MCF 10A (cell line): ENCODE measurements at regions not wholly inside any gene's neighbourhood (a gene's known extent, or its start where the extent isn't known, plus 50 kb on each side); places are given as distances from the start of the nearest gene placed in this dataset.

ENCODE experiments used
- BruUV-seq: library from RNA; stranded (reverse); fragments of 400-500 nt; replicated peaks from 2 replicates; lab custom pipeline; 2021; lab: Mats Ljungman, UMichigan
- CTCF ChIA-PET: fragments of 300-600 bp; sonication (Branson Sonifier 250); formaldehyde crosslinking; extraction: SDS; loops from one replicate; lab custom pipeline; 2021; ENCODE audit warnings: antibody characterized with exemption, inconsistent platforms; lab: Yijun Ruan, JAX
- POLR2A ChIA-PET: fragments of 300-600, 350-650 bp; sonication (Branson Sonifier 250); formaldehyde crosslinking; extraction: SDS; loops from one replicate; lab custom pipeline; 2020; ENCODE audit warnings: antibody characterized with exemption, inconsistent platforms; lab: Yijun Ruan, JAX
- DNase-seq: peaks from one replicate; pipeline ENCODE4 v3.0.0-alpha.2; 2018; ENCODE audit not compliant: unreplicated experiment
- H3K27ac Mint-ChIP-seq: one replicate; pipeline ENCODE4 v1.8.0; 2022; ENCODE audit warnings: mild to moderate bottlenecking, low read depth, mixed read lengths; ENCODE audit not compliant: unreplicated experiment
- H3K27me3 Mint-ChIP-seq: one replicate; pipeline ENCODE4 v1.8.0; 2022; ENCODE audit warnings: mixed read lengths; ENCODE audit not compliant: insufficient read depth, unreplicated experiment
- H3K36me3 Mint-ChIP-seq: one replicate; pipeline ENCODE4 v1.8.0; 2022; ENCODE audit warnings: mild to moderate bottlenecking, moderate library complexity, mixed read lengths; ENCODE audit not compliant: insufficient read depth, unreplicated experiment
- H3K4me1 Mint-ChIP-seq: one replicate; pipeline ENCODE4 v1.8.0; 2022; ENCODE audit warnings: mixed read lengths; ENCODE audit not compliant: insufficient read depth, unreplicated experiment
- H3K4me3 Mint-ChIP-seq: one replicate; pipeline ENCODE4 v1.8.0; 2022; ENCODE audit warnings: mild to moderate bottlenecking, moderate library complexity, mixed read lengths; ENCODE audit not compliant: unreplicated experiment
- H3K9me3 Mint-ChIP-seq: one replicate; pipeline ENCODE4 v1.8.0; 2022; ENCODE audit warnings: mixed read lengths; ENCODE audit not compliant: unreplicated experiment
- CTCF ChIP-seq: fragments of 200-600 bp; IDR thresholded peaks from one replicate; pipeline ENCODE4 v1.8.0; 2022; ENCODE audit warnings: antibody characterized with exemption, mild to moderate bottlenecking; ENCODE audit not compliant: unreplicated experiment
- intact Hi-C: fragments of 100-400 bp; cut with micrococcal nuclease; formaldehyde crosslinking; loops from 2 replicates; pipeline ENCODE4 v1.14.1; 2022

- no peaks in the 10 kb centered on the region for H3K27me3 Mint-ChIP-seq
- H3K9me3 Mint-ChIP-seq = no peaks in the 10 kb centered on the region
- H3K4me1 Mint-ChIP-seq = peaks cover 79% of the 10 kb centered on the region
- BruUV-seq = no TSS peak
- ChIA-PET CTCF (interaction anchor here (0.6 to 1.5 kb wide), 4 partner anchors 10 to 780 kb away, joined by 3 to 9 read pairs (median 4); no protein-coding TSS in a partner anchor), POLR2A (interaction anchor here (0.7 to 11.5 kb wide), 10 partner anchors 9 to 142 kb away, joined by 3 to 158 read pairs (median 8); partner anchors contain the start of gene KLF7)
- TF ChIP-seq CTCF = no peak
- peaks cover 7% of the 10 kb centered on the region for H3K36me3 Mint-ChIP-seq
- intact Hi-C loops = loop anchor here (1.0 kb wide), 1 partner anchor 92 kb away; no protein-coding TSS in a partner anchor
- peak overlapping the region; percentile 37 for H3K4me3 Mint-ChIP-seq
- no peak for DNase-seq
- H3K27ac Mint-ChIP-seq = peak overlapping the region; percentile 66
Observed at GRCh38 chr2:207252979-207253645, 87.4 kb upstream of the KLF7 start.

- POLR2A ChIA-PET = interaction anchor here (0.6 to 11.5 kb wide), 13 partner anchors 9 to 978 kb away, joined by 3 to 158 read pairs (median 5); partner anchors contain the start of gene KLF7
- intact Hi-C loops = loop anchor here (1.0 to 2.0 kb wide), 4 partner anchors 57 to 219 kb away; no protein-coding TSS in a partner anchor
- Mint-ChIP-seq H3K27me3 (no peaks in the 10 kb centered on the region), H3K9me3 (no peaks in the 10 kb centered on the region), H3K27ac (peak overlapping the region; percentile 66), H3K36me3 (peaks cover 7% of the 10 kb centered on the region), H3K4me3 (peak overlapping the region; percentile 37), H3K4me1 (peaks cover 86% of the 10 kb centered on the region)
- TSS peak; percentile 59 for BruUV-seq
- peak; percentile 88 for DNase-seq
- no peak for TF ChIP-seq CTCF
- CTCF ChIA-PET = interaction anchor here (0.5 to 1.5 kb wide), 6 partner anchors 11 to 1016 kb away, joined by 3 to 9 read pairs (median 3); no protein-coding TSS in a partner anchor
Observed at GRCh38 chr2:207253666-207254345, 88.1 kb upstream of the KLF7 start.

GRCh38 chr2:207254591-207255464, 89.1 kb upstream of the KLF7 start:
- CTCF ChIA-PET = interaction anchor here (0.7 to 1.5 kb wide), 3 partner anchors 15 to 218 kb away, joined by 3 to 9 read pairs (median 4); no protein-coding TSS in a partner anchor
- Mint-ChIP-seq H3K4me3 (peak overlapping the region; percentile 37), H3K27ac (peak overlapping the region; percentile 66), H3K27me3 (no peaks in the 10 kb centered on the region), H3K9me3 (no peaks in the 10 kb centered on the region), H3K4me1 (peaks cover 86% of the 10 kb centered on the region), H3K36me3 (peaks cover 7% of the 10 kb centered on the region)
- TF ChIP-seq CTCF = no peak
- POLR2A ChIA-PET = interaction anchor here (0.6 to 11.5 kb wide), 13 partner anchors 9 to 214 kb away, joined by 3 to 158 read pairs (median 5); partner anchors contain the start of gene KLF7
- TSS peak; percentile 61 for BruUV-seq
- DNase-seq = peak; percentile 59
- intact Hi-C loops = loop anchor here (1.0 to 2.0 kb wide), 3 partner anchors 56 to 218 kb away; no protein-coding TSS in a partner anchor
